Spleen (tissue), 7 donors: ENCODE measurements at regions not wholly inside any gene's neighbourhood (a gene's known extent, or its start where the extent isn't known, plus 50 kb on each side); places are given as distances from the start of the nearest gene placed in this dataset.

Experiments used
- POLR2A ChIP-seq, 3 donors: fragments of 450-650 bp; IDR thresholded peaks; one replicate each; pipeline ENCODE4 v1.5.1; 2017; ENCODE audit warnings: antibody characterized with exemption in 3 of 3, mild to moderate bottlenecking in 1 of 3
- POLR2AphosphoS5 ChIP-seq, 3 donors: sonication (generic); formaldehyde crosslinking; IDR thresholded peaks; one replicate each; pipeline ENCODE4 v1.5.1; 2017; ENCODE audit warnings: antibody characterized with exemption in 3 of 3
- TF ChIP-seq, protein P1 (sequence below), 11 experiments: fragments of 200-600 bp in 7 of 11; fragments of 450-650 bp in 4 of 11; sonication (generic) in 4 of 11; IDR thresholded peaks in 8 of 11; conservative IDR thresholded peaks in 3 of 11; 1 replicate in 7 of 11; 2 replicates in 4 of 11; pipeline versions ENCODE4 v1.4.0 to v1.8.0; 2016 to 2021; ENCODE audit warnings: antibody characterized with exemption in 11 of 11, inconsistent platforms in 4 of 11, mild to moderate bottlenecking in 1 of 11
- donor health status: DM: no; HTN: no; CAD: no; lungs with moderate emphysema.
- donor health status: DM: no; HTN: no; CAD: no.
- donor health status: DM: no; HTN: no; CAD: no.

DNA sequence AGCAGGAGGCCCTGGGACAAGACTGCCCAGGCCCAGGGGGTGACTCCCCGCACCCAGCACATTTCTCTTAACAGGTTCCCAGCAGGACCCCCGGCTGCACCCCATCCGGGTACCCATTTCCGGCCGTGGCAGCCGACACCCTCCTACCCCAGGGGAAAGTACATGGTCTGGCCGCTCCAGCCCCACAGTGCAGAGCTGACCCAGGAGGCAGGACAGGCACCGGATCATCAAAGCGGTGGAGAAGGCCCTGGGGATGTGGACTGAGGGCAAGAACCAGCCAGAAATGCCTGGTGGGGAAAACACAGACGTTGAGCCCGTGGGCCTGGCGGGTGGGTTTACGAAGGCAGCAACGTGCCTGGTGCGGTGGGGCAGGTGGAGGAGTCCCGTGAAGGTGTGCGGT is 79.5 kb upstream of the GPC1 start:
- TF ChIP-seq, protein P1, sequence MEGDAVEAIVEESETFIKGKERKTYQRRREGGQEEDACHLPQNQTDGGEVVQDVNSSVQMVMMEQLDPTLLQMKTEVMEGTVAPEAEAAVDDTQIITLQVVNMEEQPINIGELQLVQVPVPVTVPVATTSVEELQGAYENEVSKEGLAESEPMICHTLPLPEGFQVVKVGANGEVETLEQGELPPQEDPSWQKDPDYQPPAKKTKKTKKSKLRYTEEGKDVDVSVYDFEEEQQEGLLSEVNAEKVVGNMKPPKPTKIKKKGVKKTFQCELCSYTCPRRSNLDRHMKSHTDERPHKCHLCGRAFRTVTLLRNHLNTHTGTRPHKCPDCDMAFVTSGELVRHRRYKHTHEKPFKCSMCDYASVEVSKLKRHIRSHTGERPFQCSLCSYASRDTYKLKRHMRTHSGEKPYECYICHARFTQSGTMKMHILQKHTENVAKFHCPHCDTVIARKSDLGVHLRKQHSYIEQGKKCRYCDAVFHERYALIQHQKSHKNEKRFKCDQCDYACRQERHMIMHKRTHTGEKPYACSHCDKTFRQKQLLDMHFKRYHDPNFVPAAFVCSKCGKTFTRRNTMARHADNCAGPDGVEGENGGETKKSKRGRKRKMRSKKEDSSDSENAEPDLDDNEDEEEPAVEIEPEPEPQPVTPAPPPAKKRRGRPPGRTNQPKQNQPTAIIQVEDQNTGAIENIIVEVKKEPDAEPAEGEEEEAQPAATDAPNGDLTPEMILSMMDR (IDR thresholded peaks at IDR 0.05 in 8 of 11, conservative IDR thresholded peaks at IDR 0.05 in 3 of 11): no peak
- TF ChIP-seq POLR2A (IDR thresholded peaks at IDR 0.05) (no peak), POLR2AphosphoS5 (IDR thresholded peaks at IDR 0.05) (no peak)
